Common myeloid progenitor, CD34-positive (primary cell): ENCODE measurements at regions not wholly inside any gene's neighbourhood (a gene's known extent, or its start where the extent isn't known, plus 50 kb on each side); places are given as distances from the start of the nearest gene placed in this dataset.

Experiments
- CTCF ChIA-PET: fragments of 350-600 bp; sonication (Branson Sonifier 250); formaldehyde crosslinking; loops from one replicate; lab custom pipeline; 2021; ENCODE audit warnings: antibody characterized with exemption; lab: Charles Lee
- POLR2A ChIA-PET: fragments of 350-600 bp; sonication (Branson Sonifier 250); formaldehyde crosslinking; loops from one replicate; lab custom pipeline; 2021; ENCODE audit warnings: antibody characterized with exemption; lab: Charles Lee
- DNase-seq, 3 donors: peaks; one replicate each; pipeline versions ENCODE4 v3.0.0 to v3.0.0-alpha.2; 2013
- H3K27ac ChIP-seq, 2 experiments: 1 replicate in 1 of 2; 2 replicates in 1 of 2; pipeline ENCODE4 v1.7.0; 2013; ENCODE audit warnings: inconsistent platforms in 2 of 2, low read length in 2 of 2, mild to moderate bottlenecking in 2 of 2, low read depth in 1 of 2, moderate library complexity in 1 of 2; ENCODE audit not compliant: severe bottlenecking in 2 of 2, insufficient read depth in 1 of 2, poor library complexity in 1 of 2
- H3K27me3 ChIP-seq, 5 experiments: replicated peaks in 2 of 5; 1 replicate in 3 of 5; 2 replicates in 2 of 5; pipeline versions ENCODE4 v1.6.1 to v1.7.0; 2013; ENCODE audit warnings: low read length in 4 of 5, mild to moderate bottlenecking in 2 of 5, moderate library complexity in 2 of 5, inconsistent platforms in 1 of 5; ENCODE audit not compliant: insufficient read depth in 5 of 5, control insufficient read depth in 4 of 5
- H3K36me3 ChIP-seq, 4 experiments: 1 replicate in 2 of 4; 2 replicates in 2 of 4; pipeline versions ENCODE4 v1.6.1 to v1.7.0; 2013; ENCODE audit warnings: low read length in 3 of 4, control low read depth in 1 of 4, mild to moderate bottlenecking in 1 of 4; ENCODE audit not compliant: control insufficient read depth in 4 of 4, insufficient read depth in 4 of 4
- H3K4me1 ChIP-seq, 4 experiments: 1 replicate in 3 of 4; 2 replicates in 1 of 4; pipeline versions ENCODE4 v1.6.1 to v1.7.1; 2013; ENCODE audit warnings: low read length in 3 of 4, mild to moderate bottlenecking in 3 of 4, control low read depth in 1 of 4, inconsistent platforms in 1 of 4, moderate library complexity in 1 of 4; ENCODE audit not compliant: control insufficient read depth in 4 of 4, insufficient read depth in 4 of 4; ENCODE audit errors: control extremely low read depth in 1 of 4
- H3K4me3 ChIP-seq, 7 experiments: 1 replicate in 4 of 7; 2 replicates in 3 of 7; pipeline versions ENCODE4 v1.5.1 to v1.7.0; 2013; ENCODE audit warnings: mild to moderate bottlenecking in 7 of 7, low read length in 6 of 7, moderate library complexity in 6 of 7, inconsistent platforms in 2 of 7, low read depth in 2 of 7, control low read depth in 1 of 7; ENCODE audit not compliant: insufficient read depth in 4 of 7, control insufficient read depth in 1 of 7; ENCODE audit errors: extremely low read depth in 1 of 7
- H3K9me3 ChIP-seq, 5 experiments: 1 replicate in 4 of 5; 2 replicates in 1 of 5; pipeline versions ENCODE4 v1.6.1 to v1.7.1; 2013; ENCODE audit warnings: low read length in 4 of 5, mild to moderate bottlenecking in 2 of 5, inconsistent platforms in 1 of 5, low read depth in 1 of 5, moderate library complexity in 1 of 5; ENCODE audit not compliant: control insufficient read depth in 4 of 5, insufficient read depth in 2 of 5; ENCODE audit errors: control extremely low read depth in 1 of 5
- WGBS: methylation state at CpG from one replicate; pipeline ENCODE4 v1.1.5; 2013; ENCODE audit not compliant: insufficient coverage; 5-methylcytosine and 5-hydroxymethylcytosine counted together

DNA sequence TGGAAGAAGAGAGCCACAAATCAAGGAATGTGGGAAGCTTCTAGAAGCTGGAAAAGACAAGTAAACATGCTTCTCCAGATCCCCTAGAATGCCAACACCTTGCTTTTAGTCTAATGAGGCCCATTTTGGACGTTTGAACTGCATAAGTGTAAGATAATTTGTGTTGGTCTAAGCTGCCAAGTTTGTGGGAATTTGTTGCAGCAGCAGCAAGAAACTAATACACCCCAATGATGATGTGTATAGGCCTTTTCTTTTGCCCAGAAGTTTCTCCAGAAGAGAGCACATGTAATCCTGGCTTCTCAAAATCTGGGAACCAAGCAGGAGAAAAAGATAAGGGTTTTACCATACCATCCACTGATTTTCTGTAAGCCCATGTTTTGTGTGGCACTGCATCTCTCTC, 96.1 kb upstream of the DPT start:
- Histone ChIP-seq H3K4me3 (no peak overlapping the region), H3K27me3 (no peaks in the 10 kb centered on the region), H3K27ac (no peak overlapping the region), H3K36me3 (no peaks in the 10 kb centered on the region), H3K4me1 (no peaks in the 10 kb centered on the region), H3K9me3 (no peaks in the 10 kb centered on the region)
- ChIA-PET POLR2A (no interaction called here), CTCF (no interaction called here)
- WGBS: no CpG with 5 or more reads among the region's 1 CpG
- no peak for DNase-seq

DNA sequence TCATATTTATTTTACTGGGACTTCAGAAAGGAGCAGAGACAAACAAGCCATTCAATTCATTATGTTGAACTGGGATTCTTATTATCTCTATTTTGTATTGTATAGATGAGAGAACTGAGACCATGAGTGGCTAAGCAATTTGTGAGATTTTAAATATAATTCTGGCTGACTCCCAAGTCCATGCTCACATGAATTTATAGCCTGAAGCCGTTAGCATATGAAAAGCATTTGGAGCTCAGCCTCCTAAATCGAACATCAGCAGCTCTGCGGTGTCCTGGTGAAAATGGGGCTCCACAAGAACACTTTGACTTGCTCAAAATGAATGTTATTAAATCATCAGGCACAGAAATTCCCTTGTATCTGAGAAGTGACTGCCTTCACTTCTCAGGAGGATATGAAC, 96.8 kb upstream of the DPT start:
- ChIA-PET CTCF (no interaction called here), POLR2A (no interaction called here)
- H3K36me3 ChIP-seq: no peaks in the 10 kb centered on the region
- H3K4me1 ChIP-seq: no peaks in the 10 kb centered on the region
- no peaks in the 10 kb centered on the region for H3K27me3 ChIP-seq
- no peak overlapping the region for H3K4me3 ChIP-seq
- H3K9me3 ChIP-seq: no peaks in the 10 kb centered on the region
- 96% methylated on average over 3 of the region's 3 CpGs for WGBS
- no peak for DNase-seq
- no peak overlapping the region for H3K27ac ChIP-seq

DNA sequence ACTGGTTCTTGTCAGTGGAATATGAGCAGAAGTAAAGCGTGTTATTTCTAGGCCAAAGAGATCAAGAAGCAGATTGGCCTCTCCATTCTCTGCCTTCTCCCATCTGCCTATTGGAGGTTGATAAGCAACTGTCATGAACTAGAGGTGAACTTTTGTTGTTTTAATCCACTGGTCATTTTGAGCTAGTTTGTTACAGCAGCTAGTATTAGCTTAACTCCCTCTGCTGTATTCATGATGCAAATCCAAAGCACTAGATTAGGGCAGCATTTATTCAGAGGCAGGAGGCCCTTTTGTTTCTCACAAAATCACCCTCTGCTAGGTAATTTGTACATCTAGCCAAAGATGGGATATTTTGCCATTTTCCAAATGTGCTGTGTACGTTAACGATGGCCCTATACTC, 97.3 kb upstream of the DPT start:
- H3K27me3 ChIP-seq: no peaks in the 10 kb centered on the region
- H3K4me1 ChIP-seq: no peaks in the 10 kb centered on the region
- 94% methylated on average over 2 of the region's 3 CpGs for WGBS
- no peak for DNase-seq
- ChIA-PET CTCF (no interaction called here), POLR2A (no interaction called here)
- H3K36me3 ChIP-seq: no peaks in the 10 kb centered on the region
- H3K4me3 ChIP-seq: no peak overlapping the region
- no peaks in the 10 kb centered on the region for H3K9me3 ChIP-seq
- no peak overlapping the region for H3K27ac ChIP-seq

DNA sequence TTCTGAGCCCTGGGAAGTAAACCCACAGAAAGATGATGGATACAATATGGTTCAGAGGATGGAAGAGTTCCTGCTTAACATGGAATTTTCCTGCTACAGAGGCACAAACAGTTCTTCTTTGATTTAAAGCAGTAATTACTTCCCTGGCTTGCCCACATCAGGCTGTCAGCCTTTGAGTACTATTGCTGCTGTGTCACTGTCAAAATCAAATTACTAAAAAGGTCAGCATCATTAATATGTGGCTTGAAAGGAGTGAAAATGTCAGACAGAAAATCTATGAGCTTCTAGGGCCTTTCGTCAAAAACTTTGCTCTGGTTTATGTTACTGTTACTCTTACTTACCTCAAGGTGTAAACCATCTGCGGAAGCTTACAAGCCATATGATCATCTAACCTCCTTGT, 98.6 kb upstream of the DPT start:
- H3K27ac ChIP-seq: no peak overlapping the region
- no peaks in the 10 kb centered on the region for H3K9me3 ChIP-seq
- no peak overlapping the region for H3K4me3 ChIP-seq
- no peaks in the 10 kb centered on the region for H3K36me3 ChIP-seq
- H3K4me1 ChIP-seq: no peaks in the 10 kb centered on the region
- CTCF ChIA-PET: no interaction called here
- 92% methylated on average over 2 of the region's 2 CpGs for WGBS
- no peak for DNase-seq
- POLR2A ChIA-PET: no interaction called here
- no peaks in the 10 kb centered on the region for H3K27me3 ChIP-seq

DNA sequence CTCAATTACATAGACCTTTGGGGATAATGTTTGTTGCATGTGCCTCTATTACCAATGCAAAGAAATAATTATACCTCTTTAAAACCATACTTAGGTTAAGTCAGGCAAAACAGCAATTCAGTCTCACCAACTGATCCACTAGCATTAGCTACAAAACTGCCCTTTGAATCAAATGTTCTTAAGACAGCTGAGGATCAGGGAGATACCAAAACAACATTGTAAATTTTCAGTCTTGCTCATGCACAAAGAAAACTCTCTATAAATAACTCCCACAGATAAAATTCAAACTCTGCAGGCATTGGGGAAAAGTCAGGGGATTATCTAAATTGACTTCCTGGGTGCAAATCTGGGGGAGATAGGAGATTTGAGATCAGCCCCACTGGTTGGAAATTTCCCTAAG, 100.9 kb upstream of the DPT start:
- CTCF ChIA-PET: no interaction called here
- no peak overlapping the region for H3K27ac ChIP-seq
- H3K4me3 ChIP-seq: no peak overlapping the region
- no peaks in the 10 kb centered on the region for H3K27me3 ChIP-seq
- H3K36me3 ChIP-seq: no peaks in the 10 kb centered on the region
- peaks cover 0 to 6% (median 1%) of the 10 kb centered on the region in 4 experiments for H3K4me1 ChIP-seq
- POLR2A ChIA-PET: interaction anchor here (0.9 kb wide), 1 partner anchor 39 kb away, joined by 3 read pairs; no protein-coding TSS in a partner anchor
- no peak for DNase-seq
- no peaks in the 10 kb centered on the region for H3K9me3 ChIP-seq

DNA sequence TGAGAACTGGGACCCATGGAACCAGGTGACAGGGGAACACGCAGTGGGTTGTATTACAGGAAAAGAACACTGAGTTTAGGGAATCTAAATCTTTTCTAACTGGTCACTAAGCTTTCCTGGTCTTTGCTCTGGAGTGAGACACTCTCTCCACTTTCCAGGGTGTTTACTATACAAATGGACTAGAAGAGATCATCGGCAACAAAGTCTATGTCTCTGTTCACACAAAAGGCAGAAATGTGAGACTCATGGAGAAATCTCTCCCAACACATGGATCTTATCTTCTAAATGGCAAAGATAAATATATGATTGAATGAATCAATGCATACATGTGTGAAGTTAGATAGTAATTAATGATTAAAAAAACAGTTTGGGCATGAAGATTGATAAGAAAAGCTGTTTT, 101.6 kb upstream of the DPT start:
- no peaks in the 10 kb centered on the region for H3K9me3 ChIP-seq
- CTCF ChIA-PET: no interaction called here
- no peak for DNase-seq
- no peaks in the 10 kb centered on the region for H3K27me3 ChIP-seq
- 100% methylated on average over 1 of the region's 2 CpGs for WGBS
- POLR2A ChIA-PET: no interaction called here
- H3K27ac ChIP-seq: no peak overlapping the region
- peaks cover 0 to 6% (median 1%) of the 10 kb centered on the region in 4 experiments for H3K4me1 ChIP-seq
- no peak overlapping the region for H3K4me3 ChIP-seq
- H3K36me3 ChIP-seq: no peaks in the 10 kb centered on the region

DNA sequence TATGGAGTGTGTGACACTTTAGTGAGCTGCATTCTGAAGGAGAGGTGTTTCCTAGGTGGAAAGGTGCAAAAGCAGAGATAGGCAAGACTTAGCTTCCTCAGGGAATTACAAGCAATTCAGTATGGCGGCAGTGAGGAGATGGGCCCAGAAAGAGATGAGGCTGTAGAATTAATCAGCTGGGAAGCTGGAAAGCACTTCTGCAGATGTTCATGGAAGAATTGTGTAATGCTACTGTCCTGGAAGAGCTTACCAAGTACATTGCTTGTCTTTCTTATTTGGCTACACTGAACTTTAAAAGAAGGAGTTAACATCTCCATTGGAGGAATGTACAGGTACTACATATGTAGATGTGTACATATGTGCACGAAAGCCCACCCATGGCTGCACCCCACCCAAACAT, 103.7 kb upstream of the DPT start:
- Histone ChIP-seq H3K4me1 (peaks cover 0 to 6% (median 1%) of the 10 kb centered on the region in 4 experiments), H3K36me3 (no peaks in the 10 kb centered on the region), H3K9me3 (no peaks in the 10 kb centered on the region), H3K27ac (no peak overlapping the region), H3K27me3 (no peaks in the 10 kb centered on the region), H3K4me3 (no peak overlapping the region)
- ChIA-PET CTCF (no interaction called here), POLR2A (no interaction called here)
- 100% methylated on average over 1 of the region's 2 CpGs for WGBS
- DNase-seq: no peak
